AG09309 (cell line): ENCODE measurements at regions not wholly inside any gene's neighbourhood (a gene's known extent, or its start where the extent isn't known, plus 50 kb on each side); places are given as distances from the start of the nearest gene placed in this dataset.
"Not testable (repeated sequence)": the region's sequence is repeated elsewhere in the genome, so short reads cannot be mapped to it uniquely, and the experiment has no call there.

ENCODE experiments used
- DNase-seq: peaks from one replicate; pipeline ENCODE4 v3.0.0-alpha.2; 2010; ENCODE audit warnings: low read depth
- H3K4me3 ChIP-seq: 2 replicates; pipeline ENCODE4 v1.5.1; 2011; ENCODE audit warnings: mild to moderate bottlenecking, low read depth, low read length, moderate library complexity; ENCODE audit not compliant: control insufficient read depth
- TF ChIP-seq, protein P1 (sequence below): IDR thresholded peaks from 2 replicates; pipeline ENCODE4 v1.5.1; 2011; ENCODE audit warnings: mild to moderate bottlenecking, low read depth, low read length, inconsistent platforms; ENCODE audit not compliant: insufficient read depth, control insufficient read depth; ENCODE audit errors: missing control alignments

DNA sequence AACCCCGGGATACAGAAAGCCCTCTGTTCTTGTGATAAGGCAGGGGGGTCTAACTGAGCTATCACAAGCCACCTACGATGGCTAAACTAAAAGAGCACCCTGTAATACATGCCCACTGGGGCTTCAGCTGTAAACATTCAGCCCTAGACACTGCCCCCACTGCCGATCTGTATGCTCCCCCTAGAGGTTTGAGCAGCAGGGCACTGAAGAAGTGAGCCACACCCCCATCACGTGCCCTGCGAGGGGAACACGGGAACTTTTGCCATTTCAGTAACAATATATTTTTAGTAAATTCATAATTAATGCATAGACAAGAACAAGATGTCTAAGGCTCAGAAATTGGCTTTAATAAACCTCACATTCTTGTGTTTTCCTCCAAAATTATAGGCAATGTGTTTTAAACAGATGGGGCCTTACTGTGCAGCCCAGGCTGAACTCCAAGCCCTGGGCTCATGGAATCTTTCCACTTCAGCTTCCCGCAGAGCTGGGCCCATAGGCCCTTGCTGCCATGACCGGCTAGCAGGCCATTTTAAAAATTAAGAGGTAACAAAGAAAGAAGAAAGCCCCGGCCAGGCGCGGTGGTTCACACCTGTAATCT, 235.3 kb upstream of the SFRP2 start:
- no peak for DNase-seq

DNA sequence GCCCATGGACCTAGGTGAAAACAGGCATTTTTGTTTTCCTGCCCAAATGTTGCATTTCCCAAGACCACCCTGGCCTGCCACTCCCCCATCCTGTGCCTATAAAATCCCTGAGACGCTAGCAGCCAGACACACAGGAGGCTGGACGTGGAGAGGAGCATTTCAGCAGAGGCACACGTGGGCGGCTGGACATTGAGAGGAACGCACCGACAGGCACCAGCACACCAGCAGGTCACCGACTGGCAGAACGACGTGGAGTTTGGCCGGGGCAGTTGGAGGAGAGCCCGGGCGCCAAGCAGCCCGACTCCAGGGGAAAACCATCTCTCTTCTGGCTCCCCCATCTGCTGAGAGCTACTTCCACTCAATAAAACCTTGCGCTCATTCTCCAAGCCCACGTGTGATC, 234.8 kb upstream of the SFRP2 start:
- DNase-seq, H3K4me3 ChIP-seq: not testable (repeated sequence)

More for the DNA sequence above, 235.3 kb upstream of the SFRP2 start:
- H3K4me3 ChIP-seq, result no peak overlapping the region
- TF ChIP-seq, protein P1, sequence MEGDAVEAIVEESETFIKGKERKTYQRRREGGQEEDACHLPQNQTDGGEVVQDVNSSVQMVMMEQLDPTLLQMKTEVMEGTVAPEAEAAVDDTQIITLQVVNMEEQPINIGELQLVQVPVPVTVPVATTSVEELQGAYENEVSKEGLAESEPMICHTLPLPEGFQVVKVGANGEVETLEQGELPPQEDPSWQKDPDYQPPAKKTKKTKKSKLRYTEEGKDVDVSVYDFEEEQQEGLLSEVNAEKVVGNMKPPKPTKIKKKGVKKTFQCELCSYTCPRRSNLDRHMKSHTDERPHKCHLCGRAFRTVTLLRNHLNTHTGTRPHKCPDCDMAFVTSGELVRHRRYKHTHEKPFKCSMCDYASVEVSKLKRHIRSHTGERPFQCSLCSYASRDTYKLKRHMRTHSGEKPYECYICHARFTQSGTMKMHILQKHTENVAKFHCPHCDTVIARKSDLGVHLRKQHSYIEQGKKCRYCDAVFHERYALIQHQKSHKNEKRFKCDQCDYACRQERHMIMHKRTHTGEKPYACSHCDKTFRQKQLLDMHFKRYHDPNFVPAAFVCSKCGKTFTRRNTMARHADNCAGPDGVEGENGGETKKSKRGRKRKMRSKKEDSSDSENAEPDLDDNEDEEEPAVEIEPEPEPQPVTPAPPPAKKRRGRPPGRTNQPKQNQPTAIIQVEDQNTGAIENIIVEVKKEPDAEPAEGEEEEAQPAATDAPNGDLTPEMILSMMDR, result peak; percentile 34

DNA sequence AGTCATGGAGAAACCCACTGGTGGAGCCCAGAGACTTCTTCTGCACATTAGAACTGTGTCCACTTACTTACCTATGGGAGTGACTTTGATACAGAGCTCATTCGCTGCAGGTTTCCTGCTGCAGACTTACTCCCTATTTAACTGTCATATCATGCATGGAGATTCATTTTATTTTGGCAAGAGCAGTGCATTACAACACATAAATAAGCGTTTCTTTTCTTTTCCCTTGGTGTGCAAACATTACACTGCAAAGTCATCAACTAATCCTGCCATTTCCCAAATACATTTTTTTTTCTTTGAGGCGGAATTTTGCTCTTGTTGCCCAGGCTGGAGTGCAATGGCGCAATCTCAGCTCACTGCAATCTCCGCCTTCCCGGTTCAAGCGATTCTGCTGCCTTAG, 230.9 kb upstream of the SFRP2 start:
- H3K4me3 ChIP-seq, result no peak overlapping the region
- TF ChIP-seq, protein P1, result no peak
- DNase-seq, result no peak

DNA sequence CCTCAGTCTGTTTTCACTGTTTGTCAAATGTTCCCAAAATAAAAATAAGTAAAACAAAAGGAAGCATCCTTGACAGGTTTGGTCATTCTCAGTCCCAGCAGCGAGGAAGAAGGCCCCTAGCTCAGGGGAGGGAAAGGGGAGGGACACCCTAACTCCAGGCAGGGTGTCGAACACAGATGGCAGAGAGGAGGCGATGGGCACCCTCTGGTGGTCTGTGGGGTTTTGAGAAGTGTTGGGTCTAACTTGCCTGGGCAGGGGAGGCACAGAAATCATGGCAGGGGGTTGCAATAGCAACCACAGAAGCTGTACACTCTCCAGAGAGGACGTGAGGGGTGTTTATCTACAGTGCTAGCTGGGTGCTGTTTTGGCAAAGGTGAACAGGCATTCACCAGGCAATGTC, 229.8 kb upstream of the SFRP2 start:
- no peak overlapping the region for H3K4me3 ChIP-seq
- DNase-seq, result no peak
- TF ChIP-seq, protein P1, result no peak

DNA sequence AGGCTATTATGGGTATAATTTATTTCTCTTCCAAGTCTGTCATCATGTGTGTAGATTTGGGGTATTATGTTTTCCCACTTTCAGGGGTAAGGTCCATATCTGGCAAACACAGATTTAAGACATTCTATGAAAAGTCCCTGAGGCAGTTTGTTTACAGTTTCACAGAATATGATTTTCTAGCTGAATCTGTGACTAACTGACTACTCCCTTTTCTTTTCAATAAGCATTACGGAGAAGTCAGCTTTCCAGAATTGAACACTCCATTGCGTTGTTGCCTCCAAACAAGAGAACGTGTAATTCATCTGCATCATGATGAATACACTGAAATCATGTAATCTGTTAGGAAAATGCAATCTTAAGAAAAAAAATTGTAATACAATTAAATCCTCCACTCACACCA, 226.7 kb upstream of the SFRP2 start:
- no peak overlapping the region for H3K4me3 ChIP-seq
- TF ChIP-seq, protein P1, result no peak
- DNase-seq, result no peak

DNA sequence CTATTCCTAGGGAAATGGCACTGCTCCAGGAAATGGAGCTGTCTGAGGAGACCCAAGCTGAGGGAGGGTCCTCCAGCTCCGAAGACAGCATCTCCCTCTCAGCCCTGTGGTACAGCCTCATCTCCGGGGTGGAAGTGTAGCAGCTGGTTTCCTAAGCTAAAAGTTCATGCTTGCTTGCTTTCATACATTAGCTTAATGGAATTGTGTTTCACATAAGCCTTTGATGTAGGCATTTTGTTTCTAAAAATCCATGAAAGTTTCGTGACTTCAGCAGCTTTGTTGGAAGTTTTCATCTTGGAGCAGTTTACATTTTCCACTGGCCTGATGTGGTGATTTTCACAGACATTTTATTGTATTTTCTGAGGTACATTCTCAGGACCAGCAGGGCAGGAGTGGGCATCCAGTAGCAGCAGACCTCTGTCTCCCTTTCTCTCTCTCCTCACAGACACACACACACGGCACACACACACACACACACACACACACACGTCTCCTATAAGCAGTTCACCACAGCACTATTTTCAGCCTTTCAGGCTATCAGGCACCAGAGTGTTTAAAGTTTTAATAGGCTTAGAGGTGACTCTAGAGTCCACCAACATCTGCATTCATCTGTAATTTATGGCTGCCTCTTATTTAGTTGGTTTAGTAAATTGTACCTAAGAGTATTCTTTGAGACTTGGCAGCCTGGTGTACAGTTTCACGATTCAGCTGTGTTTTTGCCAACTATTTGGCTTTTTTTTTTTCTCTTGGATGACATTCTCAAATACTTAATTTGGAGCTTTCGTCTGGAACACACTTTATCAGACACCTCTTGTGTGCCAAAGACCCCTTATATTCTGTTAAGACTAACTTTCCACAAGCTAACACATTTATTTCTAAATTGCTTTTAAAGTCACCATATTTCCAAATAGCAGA, 225.8 kb upstream of the SFRP2 start:
- no peak overlapping the region for H3K4me3 ChIP-seq
- TF ChIP-seq, protein P1, result no peak
- DNase-seq, result no peak

DNA sequence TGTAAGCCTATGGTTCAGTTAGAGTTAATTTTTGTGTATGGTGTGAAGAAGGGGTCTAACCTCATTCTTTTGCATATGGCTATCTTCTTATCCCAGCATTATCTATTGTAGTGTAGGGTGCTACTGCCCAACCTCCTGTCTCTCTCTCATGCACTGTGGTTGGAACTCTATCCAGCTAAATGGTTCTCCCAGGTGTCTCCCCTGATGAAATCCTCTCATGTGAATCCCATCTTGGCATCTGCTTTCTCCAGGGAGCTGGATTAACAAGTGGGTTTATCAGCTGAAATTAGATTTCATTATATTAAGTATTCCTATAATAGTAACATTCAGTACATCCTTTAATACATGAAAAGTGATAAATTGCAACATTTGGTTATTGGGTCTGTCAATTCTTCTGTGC, 224.7 kb upstream of the SFRP2 start:
- no peak for DNase-seq
- TF ChIP-seq, protein P1, result no peak
- H3K4me3 ChIP-seq, result no peak overlapping the region
